WI38 (cell line): ENCODE measurements at regions not wholly inside any gene's neighbourhood (a gene's known extent, or its start where the extent isn't known, plus 50 kb on each side); places are given as distances from the start of the nearest gene placed in this dataset.

Experiments used
- H3K4me3 ChIP-seq: 2 replicates; pipeline ENCODE4 v1.5.1; 2011; ENCODE audit warnings: low read depth, mild to moderate bottlenecking, control low read depth, low read length
- TF ChIP-seq, protein P1 (sequence below): IDR thresholded peaks from 2 replicates; pipeline ENCODE4 v1.5.1; 2012; ENCODE audit warnings: low read depth, mild to moderate bottlenecking, control low read depth, low read length

DNA sequence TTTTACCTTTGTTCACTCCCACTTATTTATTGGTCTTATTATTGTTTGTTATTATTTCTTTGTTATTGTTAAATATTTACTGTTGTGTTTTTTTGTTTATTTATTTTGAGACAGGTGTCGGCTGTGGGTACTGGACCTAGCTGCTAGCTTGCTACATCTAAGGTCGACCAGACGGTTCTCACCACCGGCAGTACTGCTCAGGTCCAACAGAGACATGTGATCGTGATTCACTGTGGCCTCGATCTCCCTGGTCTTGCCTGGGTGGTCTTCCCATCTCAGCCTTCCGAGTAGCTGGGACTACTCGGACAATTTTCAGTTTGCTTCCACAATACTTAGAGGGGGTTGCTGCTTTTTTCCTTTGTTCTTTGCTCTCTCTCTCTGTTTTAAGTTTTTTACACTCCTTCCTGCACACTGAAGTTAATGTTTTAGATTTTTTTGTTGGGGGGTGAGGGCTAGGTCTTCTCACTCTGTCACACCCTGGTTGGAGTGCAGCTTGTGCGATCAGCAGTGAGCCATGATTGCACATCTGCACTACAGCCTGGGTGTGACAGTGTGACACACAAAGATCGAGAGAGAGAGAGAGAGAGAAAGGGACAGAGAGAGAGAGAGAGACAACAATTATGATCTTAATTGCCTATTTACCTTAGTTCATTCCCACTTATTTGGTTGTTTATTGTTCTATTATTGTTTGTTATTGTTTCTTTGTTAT lies 1432.4 kb downstream of the UQCRFS1 start:
- TF ChIP-seq, protein P1, sequence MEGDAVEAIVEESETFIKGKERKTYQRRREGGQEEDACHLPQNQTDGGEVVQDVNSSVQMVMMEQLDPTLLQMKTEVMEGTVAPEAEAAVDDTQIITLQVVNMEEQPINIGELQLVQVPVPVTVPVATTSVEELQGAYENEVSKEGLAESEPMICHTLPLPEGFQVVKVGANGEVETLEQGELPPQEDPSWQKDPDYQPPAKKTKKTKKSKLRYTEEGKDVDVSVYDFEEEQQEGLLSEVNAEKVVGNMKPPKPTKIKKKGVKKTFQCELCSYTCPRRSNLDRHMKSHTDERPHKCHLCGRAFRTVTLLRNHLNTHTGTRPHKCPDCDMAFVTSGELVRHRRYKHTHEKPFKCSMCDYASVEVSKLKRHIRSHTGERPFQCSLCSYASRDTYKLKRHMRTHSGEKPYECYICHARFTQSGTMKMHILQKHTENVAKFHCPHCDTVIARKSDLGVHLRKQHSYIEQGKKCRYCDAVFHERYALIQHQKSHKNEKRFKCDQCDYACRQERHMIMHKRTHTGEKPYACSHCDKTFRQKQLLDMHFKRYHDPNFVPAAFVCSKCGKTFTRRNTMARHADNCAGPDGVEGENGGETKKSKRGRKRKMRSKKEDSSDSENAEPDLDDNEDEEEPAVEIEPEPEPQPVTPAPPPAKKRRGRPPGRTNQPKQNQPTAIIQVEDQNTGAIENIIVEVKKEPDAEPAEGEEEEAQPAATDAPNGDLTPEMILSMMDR = no peak
- no peak overlapping the region for H3K4me3 ChIP-seq

GRCh38 chr19:27779954-27780353 lies 1433.0 kb downstream of the UQCRFS1 start:
- no peak overlapping the region for H3K4me3 ChIP-seq
- TF ChIP-seq, protein P1 = no peak

- H3K4me3 ChIP-seq = no peak overlapping the region
- TF ChIP-seq, protein P1 = no peak
These were observed 1435.2 kb downstream of the UQCRFS1 start for GRCh38 chr19:27777726-27778125.

DNA sequence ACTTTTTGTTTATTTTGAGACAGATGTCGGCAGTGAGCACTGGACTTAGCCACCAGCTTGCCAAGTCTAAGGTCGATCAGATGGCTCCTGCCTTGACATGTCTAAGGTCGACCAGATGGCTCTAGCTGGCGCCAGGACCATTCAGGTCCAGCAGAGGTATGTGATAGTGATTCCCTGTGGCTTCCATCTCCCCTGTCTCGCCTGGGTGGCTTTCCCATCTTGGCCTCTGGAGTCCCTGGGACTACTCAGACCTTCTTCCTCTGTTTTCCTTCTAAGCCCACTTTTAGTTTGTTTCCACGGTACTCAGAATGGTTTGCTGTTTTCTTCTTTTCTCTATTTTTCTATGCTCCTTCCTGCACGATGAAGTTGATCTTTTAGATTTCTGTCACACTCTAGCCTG lies 1435.7 kb downstream of the UQCRFS1 start:
- TF ChIP-seq, protein P1 = no peak
- no peak overlapping the region for H3K4me3 ChIP-seq

GRCh38 chr19:27776524-27776923 lies 1436.4 kb downstream of the UQCRFS1 start:
- no peak overlapping the region for H3K4me3 ChIP-seq

GRCh38 chr19:27776020-27776419 lies 1436.9 kb downstream of the UQCRFS1 start:
- H3K4me3 ChIP-seq = no peak overlapping the region
- TF ChIP-seq, protein P1 = peak; percentile 43

More at GRCh38 chr19:27776524-27776923, 1436.4 kb downstream of the UQCRFS1 start:
- TF ChIP-seq, protein P1 = no peak

DNA sequence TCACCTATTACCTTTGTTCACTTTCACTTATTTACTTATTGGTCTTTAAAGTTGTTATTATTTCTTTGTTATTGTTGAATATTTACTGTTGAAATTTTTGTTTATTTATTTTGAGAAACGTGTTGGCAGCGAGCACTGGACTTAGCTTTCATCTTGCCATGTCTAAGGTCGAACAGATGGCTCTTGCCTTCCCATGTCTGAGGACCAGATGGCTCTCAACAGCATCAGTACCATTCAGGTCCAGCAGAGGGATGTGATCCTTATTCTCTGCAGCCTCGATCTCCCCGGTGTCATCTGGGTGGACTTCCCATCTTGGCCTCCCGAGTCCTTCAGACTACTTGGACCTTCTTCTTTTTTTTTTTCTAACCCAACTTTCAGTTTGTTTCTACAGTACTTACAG lies 1437.6 kb downstream of the UQCRFS1 start:
- H3K4me3 ChIP-seq = no peak overlapping the region

More for the DNA sequence above, 1437.6 kb downstream of the UQCRFS1 start:
- TF ChIP-seq, protein P1 = no peak
